Mesenchymal stem cell (in vitro differentiated cells and primary cell): ENCODE measurements at regions not wholly inside any gene's neighbourhood (a gene's known extent, or its start where the extent isn't known, plus 50 kb on each side); places are given as distances from the start of the nearest gene placed in this dataset.
A peak's percentile ranks its signal among the peaks of the same experiment; 100 is the strongest.

Source experiments
- DNase-seq: peaks from one replicate; pipeline ENCODE4 v3.0.0-alpha.2; 2013
- H2AFZ ChIP-seq: one replicate; pipeline ENCODE4 v1.6.1; 2013; ENCODE audit warnings: low read depth, mild to moderate bottlenecking, control low read depth, inconsistent platforms, low read length, moderate library complexity
- H2AK5ac ChIP-seq: 2 replicates; pipeline ENCODE4 v1.6.1; 2013; ENCODE audit warnings: low read length, moderate library complexity, mild to moderate bottlenecking, inconsistent platforms; ENCODE audit not compliant: severe bottlenecking
- H2BK120ac ChIP-seq: one replicate; pipeline ENCODE4 v1.6.1; 2013; ENCODE audit warnings: low read depth, mild to moderate bottlenecking, inconsistent platforms, low read length, moderate library complexity
- H2BK12ac ChIP-seq, 2 experiments: one replicate each; pipeline ENCODE4 v1.6.1; 2013; ENCODE audit warnings: inconsistent platforms in 2 of 2, low read length in 2 of 2, mild to moderate bottlenecking in 2 of 2, moderate library complexity in 2 of 2, control low read depth in 1 of 2
- H2BK15ac ChIP-seq: one replicate; pipeline ENCODE4 v1.6.1; 2013; ENCODE audit warnings: mild to moderate bottlenecking, low read depth, inconsistent platforms; ENCODE audit not compliant: poor library complexity, severe bottlenecking
- H2BK5ac ChIP-seq: 2 replicates; pipeline ENCODE4 v1.6.1; 2013; ENCODE audit warnings: low read depth, mild to moderate bottlenecking, low read length, control low read depth, inconsistent platforms; ENCODE audit not compliant: poor library complexity, severe bottlenecking
- H3K14ac ChIP-seq, 2 experiments: one replicate each; pipeline ENCODE4 v1.6.1; 2013; ENCODE audit warnings: inconsistent platforms in 2 of 2, low read length in 2 of 2, control low read depth in 1 of 2, mild to moderate bottlenecking in 1 of 2, moderate library complexity in 1 of 2
- H3K18ac ChIP-seq, 2 experiments: one replicate each; pipeline ENCODE4 v1.6.1; 2013; ENCODE audit warnings: inconsistent platforms in 2 of 2, low read length in 2 of 2, control low read depth in 1 of 2, low read depth in 1 of 2, mild to moderate bottlenecking in 1 of 2
- H3K23ac ChIP-seq, 2 experiments: one replicate each; pipeline ENCODE4 v1.6.1; 2013; ENCODE audit warnings: inconsistent platforms in 2 of 2, low read length in 2 of 2, mild to moderate bottlenecking in 2 of 2, moderate library complexity in 2 of 2, control low read depth in 1 of 2
- H3K27ac ChIP-seq: 2 replicates; pipeline ENCODE4 v1.5.1; 2013; ENCODE audit warnings: mild to moderate bottlenecking, moderate library complexity, low read length, control low read depth, inconsistent platforms; ENCODE audit not compliant: poor library complexity, severe bottlenecking
- H3K27me3 ChIP-seq, 2 experiments: 2 replicates each; pipeline versions ENCODE4 v1.6.1 to v1.7.0; 2013; ENCODE audit warnings: low read length in 2 of 2, mild to moderate bottlenecking in 2 of 2, moderate library complexity in 2 of 2, control low read depth in 1 of 2, inconsistent platforms in 1 of 2; ENCODE audit not compliant: control insufficient read depth in 1 of 2, insufficient read depth in 1 of 2
- H3K36me3 ChIP-seq, 2 experiments: 2 replicates each; pipeline versions ENCODE4 v1.6.1 to v1.7.0; 2013; ENCODE audit warnings: low read length in 2 of 2, control low read depth in 1 of 2, inconsistent platforms in 1 of 2, low read depth in 1 of 2, mild to moderate bottlenecking in 1 of 2; ENCODE audit not compliant: insufficient read depth in 2 of 2, control insufficient read depth in 1 of 2
- H3K4ac ChIP-seq, 2 experiments: one replicate each; pipeline ENCODE4 v1.6.1; 2013; ENCODE audit warnings: inconsistent platforms in 2 of 2, low read length in 2 of 2, mild to moderate bottlenecking in 2 of 2, moderate library complexity in 2 of 2, control low read depth in 1 of 2, low read depth in 1 of 2
- H3K4me1 ChIP-seq: 2 replicates; pipeline ENCODE4 v1.6.1; 2013; ENCODE audit warnings: low read depth, low read length, control low read depth; ENCODE audit not compliant: control insufficient read depth, insufficient read depth
- H3K4me2 ChIP-seq: 2 replicates; pipeline ENCODE4 v1.6.1; 2013; ENCODE audit warnings: low read length, mild to moderate bottlenecking, inconsistent platforms; ENCODE audit not compliant: poor library complexity, severe bottlenecking
- H3K4me3 ChIP-seq, 2 experiments: 2 replicates each; pipeline versions ENCODE4 v1.5.1 to v1.7.0; 2013; ENCODE audit warnings: low read length in 2 of 2, mild to moderate bottlenecking in 2 of 2, control low read depth in 1 of 2, low read depth in 1 of 2; ENCODE audit not compliant: insufficient read depth in 1 of 2
- H3K79me1 ChIP-seq: replicated peaks from 2 replicates; pipeline ENCODE4 v1.6.1; 2013; ENCODE audit warnings: mild to moderate bottlenecking, control low read depth, low read length, inconsistent platforms; ENCODE audit not compliant: poor library complexity, severe bottlenecking
- H3K9ac ChIP-seq: 2 replicates; pipeline ENCODE4 v1.7.0; 2013; ENCODE audit warnings: mild to moderate bottlenecking, low read length, moderate library complexity
- H3K9me3 ChIP-seq: 2 replicates; pipeline ENCODE4 v1.7.0; 2013; ENCODE audit warnings: mild to moderate bottlenecking, low read length; ENCODE audit not compliant: control insufficient read depth
- H4K8ac ChIP-seq: one replicate; pipeline ENCODE4 v1.6.1; 2013; ENCODE audit warnings: inconsistent platforms, mild to moderate bottlenecking, low read length, moderate library complexity
- H4K91ac ChIP-seq: one replicate; pipeline ENCODE4 v1.6.1; 2013; ENCODE audit warnings: mild to moderate bottlenecking, low read length, inconsistent platforms
- WGBS: methylation state at CpG from one replicate; pipeline ENCODE4 v1.1.7; 2013; ENCODE audit warnings: mixed read lengths; 5-methylcytosine and 5-hydroxymethylcytosine counted together

- no peak overlapping the region for H3K4me3 ChIP-seq
- peak overlapping the region; percentile 76 for H3K9ac ChIP-seq
- H3K9me3 ChIP-seq = no peaks in the 10 kb centered on the region
- H3K36me3 ChIP-seq = no peaks in the 10 kb centered on the region
- no peak overlapping the region for H3K23ac ChIP-seq
- H2AFZ ChIP-seq = no peak overlapping the region
- no peak overlapping the region for H4K91ac ChIP-seq
- H3K4me2 ChIP-seq = no peak overlapping the region
- H3K27me3 ChIP-seq = no peaks in the 10 kb centered on the region
- DNase-seq = no peak
- H2BK12ac ChIP-seq = no peak overlapping the region
- no peak overlapping the region for H2AK5ac ChIP-seq
- H2BK15ac ChIP-seq = no peak overlapping the region
- no peak overlapping the region for H3K4ac ChIP-seq
- no peak overlapping the region for H2BK120ac ChIP-seq
- H3K79me1 ChIP-seq = no peaks in the 10 kb centered on the region
- peaks cover 15% of the 10 kb centered on the region for H3K4me1 ChIP-seq
- no peak overlapping the region for H3K14ac ChIP-seq
- no peak overlapping the region for H3K18ac ChIP-seq
- no peak overlapping the region for H4K8ac ChIP-seq
- WGBS = 83% methylated on average over 2 of the region's 2 CpGs
- H3K27ac ChIP-seq = no peak overlapping the region
- no peak overlapping the region for H2BK5ac ChIP-seq
These were observed 67.3 kb upstream of the MED4 start for GRCh38 chr13:48162217-48162616.

- WGBS = 95% methylated on average over 5 of the region's 5 CpGs
These were observed 66.8 kb upstream of the MED4 start for GRCh38 chr13:48161530-48162179.

GRCh38 chr13:48160606-48161278, 65.8 kb upstream of the MED4 start:
- WGBS = 76% methylated on average over 5 of the region's 5 CpGs
- peak overlapping the region; percentile 76 for H3K9ac ChIP-seq
- no peak overlapping the region for H2BK12ac ChIP-seq
- H2BK120ac ChIP-seq = no peak overlapping the region
- H3K23ac ChIP-seq = no peak overlapping the region
- H3K14ac ChIP-seq = no peak overlapping the region
- H3K4me2 ChIP-seq = no peak overlapping the region
- peak; percentile 23 for DNase-seq
- H2BK15ac ChIP-seq = no peak overlapping the region
- no peak overlapping the region for H4K8ac ChIP-seq
- no peak overlapping the region for H2BK5ac ChIP-seq
- H3K9me3 ChIP-seq = no peaks in the 10 kb centered on the region
- H2AFZ ChIP-seq = no peak overlapping the region
- H3K4me3 ChIP-seq = peak overlapping the region in 1 of 2 experiments; percentile 54
- peak overlapping the region; percentile 49 for H3K27ac ChIP-seq
- H2AK5ac ChIP-seq = peak overlapping the region; percentile 86
- H3K79me1 ChIP-seq = no peaks in the 10 kb centered on the region
- no peak overlapping the region for H4K91ac ChIP-seq
- H3K4ac ChIP-seq = no peak overlapping the region
- no peak overlapping the region for H3K18ac ChIP-seq
- no peaks in the 10 kb centered on the region for H3K27me3 ChIP-seq
- no peaks in the 10 kb centered on the region for H3K36me3 ChIP-seq
- H3K4me1 ChIP-seq = peaks cover 17% of the 10 kb centered on the region

More at GRCh38 chr13:48161530-48162179, 66.8 kb upstream of the MED4 start:
- Histone ChIP-seq H3K9ac (peak overlapping the region; percentile 76), H2BK12ac (no peak overlapping the region), H3K4me3 (no peak overlapping the region), H2BK15ac (no peak overlapping the region), H3K18ac (no peak overlapping the region), H2AFZ (no peak overlapping the region), H2AK5ac (peak overlapping the region; percentile 83), H4K91ac (no peak overlapping the region), H3K27ac (no peak overlapping the region), H3K79me1 (no peaks in the 10 kb centered on the region), H4K8ac (no peak overlapping the region), H3K4me1 (peaks cover 15% of the 10 kb centered on the region), H3K4ac (no peak overlapping the region), H3K9me3 (no peaks in the 10 kb centered on the region), H3K4me2 (no peak overlapping the region), H3K14ac (no peak overlapping the region), H3K23ac (no peak overlapping the region), H2BK120ac (no peak overlapping the region), H2BK5ac (no peak overlapping the region), H3K36me3 (no peaks in the 10 kb centered on the region), H3K27me3 (no peaks in the 10 kb centered on the region)
- DNase-seq = no peak

GRCh38 chr13:48159826-48160225, 64.9 kb upstream of the MED4 start:
- H3K36me3 ChIP-seq = no peaks in the 10 kb centered on the region
- H2AFZ ChIP-seq = no peak overlapping the region
- H4K91ac ChIP-seq = no peak overlapping the region
- H2BK5ac ChIP-seq = no peak overlapping the region
- no peak overlapping the region for H3K4ac ChIP-seq
- H3K27ac ChIP-seq = peak overlapping the region; percentile 57
- H3K18ac ChIP-seq = no peak overlapping the region
- no peak overlapping the region for H3K4me2 ChIP-seq
- H3K79me1 ChIP-seq = no peaks in the 10 kb centered on the region
- H3K4me1 ChIP-seq = peaks cover 17% of the 10 kb centered on the region
- no peak overlapping the region for H2BK12ac ChIP-seq
- no peak overlapping the region for H2BK15ac ChIP-seq
- WGBS = 77% methylated on average over 3 of the region's 3 CpGs
- no peak overlapping the region for H3K14ac ChIP-seq
- no peak overlapping the region for H2AK5ac ChIP-seq
- no peak for DNase-seq
- no peaks in the 10 kb centered on the region for H3K9me3 ChIP-seq
- peak overlapping the region in 1 of 2 experiments; percentile 54 for H3K4me3 ChIP-seq
- H3K9ac ChIP-seq = peak overlapping the region; percentile 76
- H4K8ac ChIP-seq = no peak overlapping the region
- H3K27me3 ChIP-seq = no peaks in the 10 kb centered on the region
- H3K23ac ChIP-seq = no peak overlapping the region
- H2BK120ac ChIP-seq = no peak overlapping the region
